ENCODE measurements at regions not wholly inside any gene's neighbourhood (a gene's known extent, or its start where the extent isn't known, plus 50 kb on each side); places are given as distances from the start of the nearest gene placed in this dataset.

DNA sequence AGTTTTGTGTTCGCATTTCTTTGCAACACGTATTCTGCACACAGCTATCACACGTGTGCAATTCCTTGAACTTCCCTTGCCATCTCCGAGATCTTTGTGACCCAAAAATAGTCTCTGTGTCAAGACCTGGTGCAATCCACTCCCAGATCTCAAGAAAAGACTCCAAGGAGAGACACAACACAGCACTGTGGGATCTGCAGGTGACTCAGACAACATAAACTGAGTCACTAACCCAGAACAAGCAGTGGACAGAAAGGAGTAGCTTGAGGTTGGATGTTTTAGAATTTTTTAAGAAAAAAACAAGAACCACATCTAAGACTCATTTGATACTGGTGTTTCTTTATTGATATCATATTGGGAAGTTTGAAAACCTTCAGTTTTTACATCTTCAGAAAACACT, 396.9 kb downstream of the AGTPBP1 start:
- H3K4me2 ChIP-seq (ENCODE audit: low read length) = no peak overlapping the region
- no peaks in the 10 kb centered on the region for H3K9me2 ChIP-seq (ENCODE audit: low read depth, low read length)
- no peaks in the 10 kb centered on the region for H3K36me3 ChIP-seq (ENCODE audit: insufficient read depth, low read length)
- H3K9me3 ChIP-seq (ENCODE audit: low read length) = no peaks in the 10 kb centered on the region
- H3K4me3 ChIP-seq (ENCODE audit: low read depth, low read length, poor library complexity, severe bottlenecking) = no peak overlapping the region
- TF ChIP-seq EZH2 (IDR thresholded peaks at IDR 0.05; ENCODE audit: borderline replicate concordance, low read length) (no peak), CTCF (IDR thresholded peaks at IDR 0.05; ENCODE audit: low read length) (no peak)
- no peak overlapping the region for H3K27ac ChIP-seq (ENCODE audit: low read depth, low read length, poor library complexity, severe bottlenecking)
- H3F3A ChIP-seq (ENCODE audit: insufficient read depth, low read length) = no peaks in the 10 kb centered on the region
- H3K4me1 ChIP-seq (ENCODE audit: insufficient read depth, low read length, severe bottlenecking) = no peaks in the 10 kb centered on the region
- no peak overlapping the region for H2AFZ ChIP-seq (ENCODE audit: low read length)
- H3K9ac ChIP-seq (ENCODE audit: low read length) = no peak overlapping the region
- H3K79me2 ChIP-seq (ENCODE audit: insufficient read depth, low read length) = no peaks in the 10 kb centered on the region
- H3K27me3 ChIP-seq (ENCODE audit: insufficient read depth, low read length) = no peaks in the 10 kb centered on the region
- no peaks in the 10 kb centered on the region for H4K20me1 ChIP-seq (ENCODE audit: insufficient read depth, low read length)

GRCh38 chr9:85339338-85339737, 402.4 kb downstream of the AGTPBP1 start:
- Histone ChIP-seq H3K9ac (ENCODE audit: low read length) (no peak overlapping the region), H3F3A (ENCODE audit: insufficient read depth, low read length) (no peaks in the 10 kb centered on the region), H3K27me3 (ENCODE audit: insufficient read depth, low read length) (no peaks in the 10 kb centered on the region), H3K4me3 (ENCODE audit: low read depth, low read length, poor library complexity, severe bottlenecking) (no peak overlapping the region), H3K36me3 (ENCODE audit: insufficient read depth, low read length) (no peaks in the 10 kb centered on the region), H3K4me2 (ENCODE audit: low read length) (no peak overlapping the region), H3K4me1 (ENCODE audit: insufficient read depth, low read length, severe bottlenecking) (no peaks in the 10 kb centered on the region), H3K9me3 (ENCODE audit: low read length) (no peaks in the 10 kb centered on the region), H4K20me1 (ENCODE audit: insufficient read depth, low read length) (no peaks in the 10 kb centered on the region), H3K27ac (ENCODE audit: low read depth, low read length, poor library complexity, severe bottlenecking) (no peak overlapping the region), H3K79me2 (ENCODE audit: insufficient read depth, low read length) (no peaks in the 10 kb centered on the region), H2AFZ (ENCODE audit: low read length) (no peak overlapping the region), H3K9me2 (ENCODE audit: low read depth, low read length) (no peaks in the 10 kb centered on the region)
- TF ChIP-seq CTCF (IDR thresholded peaks at IDR 0.05; ENCODE audit: low read length) (no peak), EZH2 (IDR thresholded peaks at IDR 0.05; ENCODE audit: borderline replicate concordance, low read length) (no peak)

- no peaks in the 10 kb centered on the region for H3K79me2 ChIP-seq (ENCODE audit: insufficient read depth, low read length)
- no peak overlapping the region for H3K4me2 ChIP-seq (ENCODE audit: low read length)
- no peak overlapping the region for H3K27ac ChIP-seq (ENCODE audit: low read depth, low read length, poor library complexity, severe bottlenecking)
- no peaks in the 10 kb centered on the region for H3K9me3 ChIP-seq (ENCODE audit: low read length)
- H2AFZ ChIP-seq (ENCODE audit: low read length) = no peak overlapping the region
- no peaks in the 10 kb centered on the region for H3K9me2 ChIP-seq (ENCODE audit: low read depth, low read length)
- H3F3A ChIP-seq (ENCODE audit: insufficient read depth, low read length) = no peaks in the 10 kb centered on the region
- H4K20me1 ChIP-seq (ENCODE audit: insufficient read depth, low read length) = no peaks in the 10 kb centered on the region
- no peaks in the 10 kb centered on the region for H3K27me3 ChIP-seq (ENCODE audit: insufficient read depth, low read length)
- no peaks in the 10 kb centered on the region for H3K4me1 ChIP-seq (ENCODE audit: insufficient read depth, low read length, severe bottlenecking)
- no peak overlapping the region for H3K4me3 ChIP-seq (ENCODE audit: low read depth, low read length, poor library complexity, severe bottlenecking)
- TF ChIP-seq EZH2 (IDR thresholded peaks at IDR 0.05; ENCODE audit: borderline replicate concordance, low read length) = no peak
- TF ChIP-seq CTCF (IDR thresholded peaks at IDR 0.05; ENCODE audit: low read length) = no peak
- no peak overlapping the region for H3K9ac ChIP-seq (ENCODE audit: low read length)
- H3K36me3 ChIP-seq (ENCODE audit: insufficient read depth, low read length) = no peaks in the 10 kb centered on the region
Observed at GRCh38 chr9:85334228-85334627, 407.5 kb downstream of the AGTPBP1 start.
